Immature natural killer cell (primary cell): ENCODE measurements at regions not wholly inside any gene's neighbourhood (a gene's known extent, or its start where the extent isn't known, plus 50 kb on each side); places are given as distances from the start of the nearest gene placed in this dataset.
"Not testable (repeated sequence)": the region's sequence is repeated elsewhere in the genome, so short reads cannot be mapped to it uniquely, and the experiment has no call there.

Experiments used
- DNase-seq, 3 donors: peaks; one replicate each; pipeline ENCODE4 v3.0.0; 2022; ENCODE audit warnings: mixed read lengths in 1 of 3
- H3K27ac Mint-ChIP-seq, 6 donors: one replicate each; pipeline ENCODE4 v1.8.0; 2020; ENCODE audit warnings: mixed read lengths in 6 of 6, mild to moderate bottlenecking in 5 of 6, inconsistent platforms in 4 of 6, moderate library complexity in 3 of 6
- H3K27me3 Mint-ChIP-seq, 3 donors: one replicate each; pipeline ENCODE4 v1.8.0; 2020 to 2021; ENCODE audit warnings: low read depth in 3 of 3, mild to moderate bottlenecking in 3 of 3, mixed read lengths in 3 of 3, moderate library complexity in 3 of 3, inconsistent platforms in 1 of 3
- H3K36me3 Mint-ChIP-seq, 3 donors: one replicate each; pipeline ENCODE4 v1.8.0; 2020; ENCODE audit warnings: mixed read lengths in 3 of 3, inconsistent platforms in 2 of 3, mild to moderate bottlenecking in 2 of 3
- H3K4me1 Mint-ChIP-seq, 2 donors: one replicate each; pipeline ENCODE4 v1.8.0; 2020; ENCODE audit warnings: inconsistent platforms in 2 of 2, mild to moderate bottlenecking in 2 of 2, mixed read lengths in 2 of 2, moderate library complexity in 1 of 2
- H3K4me3 Mint-ChIP-seq, 5 donors: one replicate each; pipeline ENCODE4 v1.8.0; 2020; ENCODE audit warnings: mild to moderate bottlenecking in 5 of 5, mixed read lengths in 5 of 5, inconsistent platforms in 3 of 5, moderate library complexity in 3 of 5
- H3K9me3 Mint-ChIP-seq, 6 donors: one replicate each; pipeline ENCODE4 v1.8.0; 2020; ENCODE audit warnings: mild to moderate bottlenecking in 6 of 6, mixed read lengths in 6 of 6, inconsistent platforms in 4 of 6, moderate library complexity in 3 of 6

- no peak overlapping the region for H3K27ac Mint-ChIP-seq
- H3K9me3 Mint-ChIP-seq: peaks cover 7 to 49% (median 14%) of the 10 kb centered on the region in 6 donors
- H3K4me3 Mint-ChIP-seq: no peak overlapping the region
- no peaks in the 10 kb centered on the region for H3K36me3 Mint-ChIP-seq
- no peaks in the 10 kb centered on the region for H3K4me1 Mint-ChIP-seq
- no peak for DNase-seq
- H3K27me3 Mint-ChIP-seq: peaks cover 0 to 3% (median 2%) of the 10 kb centered on the region in 3 donors
Observed at GRCh38 chr4:189124791-189125190, 815.9 kb upstream of the FRG1 start.

- H3K27me3 Mint-ChIP-seq: peaks cover 0 to 3% (median 2%) of the 10 kb centered on the region in 3 donors
- H3K9me3 Mint-ChIP-seq: peaks cover 6 to 48% (median 10%) of the 10 kb centered on the region in 6 donors
- H3K4me1 Mint-ChIP-seq: no peaks in the 10 kb centered on the region
- DNase-seq: no peak
- H3K4me3 Mint-ChIP-seq: no peak overlapping the region
- no peak overlapping the region for H3K27ac Mint-ChIP-seq
- no peaks in the 10 kb centered on the region for H3K36me3 Mint-ChIP-seq
Observed at GRCh38 chr4:189126040-189126439, 814.6 kb upstream of the FRG1 start.

GRCh38 chr4:189128341-189128740, 812.3 kb upstream of the FRG1 start:
- Mint-ChIP-seq H3K36me3 (no peaks in the 10 kb centered on the region), H3K4me1 (no peaks in the 10 kb centered on the region), H3K4me3 (no peak overlapping the region), H3K9me3 (peaks cover 3 to 50% (median 5%) of the 10 kb centered on the region in 6 donors), H3K27me3 (peaks cover 0 to 2% (median 0%) of the 10 kb centered on the region in 3 donors), H3K27ac (no peak overlapping the region)
- DNase-seq: no peak

- no peak overlapping the region for H3K4me3 Mint-ChIP-seq
- H3K27ac Mint-ChIP-seq: no peak overlapping the region
- H3K9me3 Mint-ChIP-seq: peaks cover 3 to 49% (median 6%) of the 10 kb centered on the region in 6 donors
- no peaks in the 10 kb centered on the region for H3K4me1 Mint-ChIP-seq
- H3K36me3 Mint-ChIP-seq: no peaks in the 10 kb centered on the region
- H3K27me3 Mint-ChIP-seq: peaks cover 0 to 2% (median 0%) of the 10 kb centered on the region in 3 donors
- DNase-seq: no peak
Observed at GRCh38 chr4:189129044-189129694, 811.5 kb upstream of the FRG1 start.

GRCh38 chr4:189131118-189131517, 809.6 kb upstream of the FRG1 start:
- Mint-ChIP-seq H3K27ac (no peak overlapping the region), H3K4me1 (no peaks in the 10 kb centered on the region), H3K4me3 (no peak overlapping the region), H3K9me3 (peaks cover 3 to 43% (median 5%) of the 10 kb centered on the region in 6 donors), H3K36me3 (no peaks in the 10 kb centered on the region), H3K27me3 (peaks cover 0 to 2% (median 0%) of the 10 kb centered on the region in 3 donors)
- DNase-seq: no peak

- no peak for DNase-seq
- Mint-ChIP-seq H3K4me1 (no peaks in the 10 kb centered on the region), H3K27ac (no peak overlapping the region), H3K36me3 (no peaks in the 10 kb centered on the region), H3K9me3 (peaks cover 0 to 29% (median 3%) of the 10 kb centered on the region in 6 donors), H3K4me3 (no peak overlapping the region), H3K27me3 (no peaks in the 10 kb centered on the region)
Observed at GRCh38 chr4:189136462-189136861, 804.2 kb upstream of the FRG1 start.

- peaks cover 0 to 3% (median 0%) of the 10 kb centered on the region in 3 donors for H3K27me3 Mint-ChIP-seq
- DNase-seq: no peak
Observed at GRCh38 chr4:189143263-189143952, 797.3 kb upstream of the FRG1 start.

GRCh38 chr4:189147005-189147929, 793.4 kb upstream of the FRG1 start:
- Mint-ChIP-seq H3K4me1 (no peaks in the 10 kb centered on the region), H3K4me3 (no peak overlapping the region), H3K27ac (no peak overlapping the region), H3K9me3 (peaks cover 15 to 40% (median 19%) of the 10 kb centered on the region in 6 donors), H3K27me3 (peaks cover 0 to 3% (median 0%) of the 10 kb centered on the region in 3 donors), H3K36me3 (peaks cover 0 to 1% (median 0%) of the 10 kb centered on the region in 3 donors)
- DNase-seq: no peak

More at GRCh38 chr4:189143263-189143952, 797.3 kb upstream of the FRG1 start:
- Mint-ChIP-seq H3K4me1 (no peaks in the 10 kb centered on the region), H3K27ac (no peak overlapping the region), H3K4me3 (no peak overlapping the region), H3K9me3 (peaks cover 5 to 27% (median 13%) of the 10 kb centered on the region in 6 donors), H3K36me3 (no peaks in the 10 kb centered on the region)

- not testable (repeated sequence) for H3K27me3 Mint-ChIP-seq, H3K4me1 Mint-ChIP-seq, H3K4me3 Mint-ChIP-seq, H3K27ac Mint-ChIP-seq, DNase-seq, H3K36me3 Mint-ChIP-seq
- peaks cover 5 to 38% (median 16%) of the 10 kb centered on the region in 6 donors for H3K9me3 Mint-ChIP-seq
Observed at GRCh38 chr4:189155083-189155482, 785.6 kb upstream of the FRG1 start.

GRCh38 chr4:189162073-189162789, 778.4 kb upstream of the FRG1 start:
- no peak overlapping the region for H3K4me3 Mint-ChIP-seq
- no peaks in the 10 kb centered on the region for H3K4me1 Mint-ChIP-seq
- no peak for DNase-seq
- H3K27ac Mint-ChIP-seq: no peak overlapping the region
- no peaks in the 10 kb centered on the region for H3K36me3 Mint-ChIP-seq
- peaks cover 0 to 27% (median 13%) of the 10 kb centered on the region in 6 donors for H3K9me3 Mint-ChIP-seq
- H3K27me3 Mint-ChIP-seq: no peaks in the 10 kb centered on the region

GRCh38 chr4:189162888-189163287, 777.8 kb upstream of the FRG1 start:
- H3K4me3 Mint-ChIP-seq: no peak overlapping the region
- H3K4me1 Mint-ChIP-seq: no peaks in the 10 kb centered on the region
- H3K9me3 Mint-ChIP-seq: peaks cover 0 to 27% (median 13%) of the 10 kb centered on the region in 6 donors
- DNase-seq: no peak
- H3K27me3 Mint-ChIP-seq: no peaks in the 10 kb centered on the region
- no peak overlapping the region for H3K27ac Mint-ChIP-seq
- H3K36me3 Mint-ChIP-seq: no peaks in the 10 kb centered on the region

GRCh38 chr4:189176002-189176401, 764.7 kb upstream of the FRG1 start:
- Mint-ChIP-seq H3K4me3 (no peak overlapping the region), H3K27ac (no peak overlapping the region), H3K9me3 (peaks cover 3 to 43% (median 20%) of the 10 kb centered on the region in 6 donors), H3K27me3 (peaks cover 0 to 6% (median 0%) of the 10 kb centered on the region in 3 donors), H3K4me1 (no peaks in the 10 kb centered on the region), H3K36me3 (peaks cover 0 to 3% (median 0%) of the 10 kb centered on the region in 3 donors)
- DNase-seq: no peak

GRCh38 chr4:189177130-189177529, 763.5 kb upstream of the FRG1 start:
- no peaks in the 10 kb centered on the region for H3K4me1 Mint-ChIP-seq
- peaks cover 3 to 38% (median 15%) of the 10 kb centered on the region in 6 donors for H3K9me3 Mint-ChIP-seq
- no peaks in the 10 kb centered on the region for H3K36me3 Mint-ChIP-seq
- H3K4me3 Mint-ChIP-seq: no peak overlapping the region
- no peak for DNase-seq
- H3K27ac Mint-ChIP-seq: no peak overlapping the region
- H3K27me3 Mint-ChIP-seq: peaks cover 0 to 2% (median 0%) of the 10 kb centered on the region in 3 donors
